ENCODE measurements at regions not wholly inside any gene's neighbourhood (a gene's known extent, or its start where the extent isn't known, plus 50 kb on each side); places are given as distances from the start of the nearest gene placed in this dataset.
"Not testable (repeated sequence)": the region's sequence is repeated elsewhere in the genome, so short reads cannot be mapped to it uniquely, and the experiment has no call there.

GRCh38 chr22:22977479-22978200 is 90.0 kb downstream of the IGLL5 start:
- DNase-seq: no peak

GRCh38 chr22:22978637-22979036 is 91.0 kb downstream of the IGLL5 start:
- no peak for DNase-seq

DNA sequence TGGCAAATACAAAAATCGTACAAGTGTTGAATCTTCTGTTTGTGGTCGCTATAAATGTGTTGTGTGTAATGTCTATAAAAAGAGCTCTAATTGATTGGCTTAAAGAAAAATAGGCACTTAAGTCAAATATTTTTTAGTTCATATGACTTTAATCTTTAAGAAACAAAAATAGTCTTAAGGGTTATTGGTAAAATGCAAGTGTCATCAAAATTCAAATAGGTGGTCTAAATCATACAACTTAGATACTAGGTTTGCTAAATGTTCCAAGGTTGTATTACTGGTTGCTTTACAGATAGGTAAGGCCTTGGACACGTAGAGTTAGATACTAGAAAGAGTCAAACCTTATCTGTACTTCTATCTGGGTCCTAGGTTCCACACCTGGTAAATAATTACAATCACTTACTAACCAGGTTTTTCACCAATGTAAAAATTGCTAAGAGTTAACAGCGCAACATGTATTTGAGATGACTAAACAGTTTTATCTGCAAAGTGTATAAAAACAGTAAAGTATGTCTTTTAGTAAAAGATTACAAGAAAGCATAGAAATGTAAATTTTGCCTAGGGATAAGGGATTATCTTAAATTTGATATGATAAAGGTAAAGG is 91.1 kb upstream of the GNAZ start:
- no peak for DNase-seq

GRCh38 chr22:22979954-22980353 is 90.4 kb upstream of the GNAZ start:
- no peak for DNase-seq

DNA sequence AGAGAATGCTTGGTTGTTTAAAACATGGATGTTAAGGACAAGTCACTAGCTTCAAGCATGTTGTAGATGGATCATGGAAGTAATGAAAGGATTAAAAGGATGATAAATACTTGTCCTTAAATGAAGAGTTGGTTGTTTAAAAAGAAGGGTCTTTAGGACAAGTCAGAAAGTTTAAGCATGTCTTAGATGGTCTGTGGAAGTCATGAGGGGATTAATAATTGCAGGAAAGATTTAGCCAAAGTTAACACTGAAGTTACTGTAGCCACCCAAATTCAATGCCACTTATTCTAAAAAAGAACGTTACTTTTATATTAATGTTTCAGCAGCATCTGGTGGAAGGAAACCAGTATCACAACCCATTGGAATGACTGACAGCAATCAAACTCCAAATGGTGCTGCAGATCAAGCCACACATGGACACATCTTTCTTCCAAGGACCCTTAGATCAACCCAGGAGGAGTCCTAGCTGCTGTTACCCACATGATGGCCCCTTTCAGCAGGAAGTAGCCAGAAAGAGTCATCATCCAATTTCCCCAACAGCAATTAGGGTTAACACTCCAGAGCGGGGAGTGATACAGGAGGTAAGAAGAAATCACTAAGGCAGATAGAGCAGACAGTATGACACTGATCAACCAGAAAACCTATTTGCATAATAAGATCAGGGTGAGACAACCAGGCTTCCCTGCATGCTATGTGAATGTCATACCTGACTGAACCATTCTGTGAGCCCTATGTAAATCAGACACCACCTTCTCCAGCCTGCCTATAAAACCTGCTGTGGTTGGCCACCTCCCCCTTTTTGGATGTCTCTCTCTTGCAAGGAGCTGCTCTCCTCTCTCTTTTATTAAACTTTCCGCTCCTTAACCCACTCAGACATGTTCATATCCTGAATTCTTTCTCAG is 88.4 kb upstream of the GNAZ start:
- no peak for DNase-seq

DNA sequence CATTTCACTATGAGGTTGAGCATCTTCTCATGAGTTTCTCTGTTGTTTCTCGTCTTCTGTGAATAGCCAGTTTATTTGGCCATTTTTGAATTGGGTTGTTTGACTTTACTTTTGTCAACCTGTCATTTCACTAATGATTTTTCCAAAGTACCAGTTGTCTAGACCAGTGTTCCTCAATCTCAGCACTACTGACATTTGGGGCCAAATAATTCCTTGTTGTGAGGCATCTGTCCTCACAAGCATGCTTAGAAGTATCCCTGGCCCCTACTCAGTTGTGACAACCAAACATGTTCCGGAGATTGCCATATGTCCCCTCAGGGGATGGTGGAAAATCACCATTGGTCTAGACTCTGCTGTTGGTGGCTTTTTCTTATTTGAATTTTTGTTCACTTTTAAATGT is 87.7 kb upstream of the GNAZ start:
- no peak for DNase-seq

DNA sequence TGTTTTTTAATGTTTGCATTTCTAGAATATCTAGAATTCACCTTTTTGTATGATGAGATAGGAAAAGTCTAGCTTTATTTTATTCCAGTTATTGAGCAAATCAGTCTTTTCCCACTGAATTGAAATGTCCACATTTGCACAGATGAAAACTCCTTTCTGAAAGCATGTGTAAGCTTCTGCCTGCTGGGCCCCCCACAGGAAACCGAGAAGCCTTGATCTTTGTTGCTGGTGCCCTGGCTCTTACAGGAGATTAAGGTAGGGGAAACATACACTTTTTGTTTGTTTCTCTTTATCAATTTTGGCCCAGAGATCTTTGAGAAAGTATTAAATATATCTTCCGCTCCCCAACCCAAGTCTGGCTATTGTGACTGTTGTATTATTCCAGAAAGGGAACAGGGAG is 87.2 kb upstream of the GNAZ start:
- no peak for DNase-seq

GRCh38 chr22:22983816-22984215 is 86.5 kb upstream of the GNAZ start:
- DNase-seq: no peak

DNA sequence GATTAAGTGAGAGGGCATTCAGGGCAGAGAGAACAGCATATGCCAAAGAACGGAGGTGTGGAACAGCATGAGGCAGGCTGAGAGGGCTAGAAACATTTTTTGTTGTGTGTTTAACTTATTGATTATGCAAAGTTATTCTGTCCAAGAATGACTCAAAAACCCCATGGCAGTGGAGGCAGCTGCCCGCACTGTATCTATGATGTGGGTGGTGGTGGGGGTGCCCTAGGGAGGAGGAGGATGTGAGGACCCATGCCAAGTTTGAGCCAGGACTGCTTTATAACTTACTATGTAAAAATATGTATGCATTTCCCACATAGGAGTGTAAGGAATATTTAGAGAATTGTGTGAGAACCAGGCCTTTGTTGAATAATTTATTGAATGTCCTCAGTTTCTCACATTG is 85.4 kb upstream of the GNAZ start:
- no peak for DNase-seq

- no peak for DNase-seq
Observed at GRCh38 chr22:22986008-22986407, 84.3 kb upstream of the GNAZ start.

GRCh38 chr22:22986640-22987039 is 83.7 kb upstream of the GNAZ start:
- no peak for DNase-seq

GRCh38 chr22:22988150-22988549 is 82.2 kb upstream of the GNAZ start:
- DNase-seq: no peak

DNA sequence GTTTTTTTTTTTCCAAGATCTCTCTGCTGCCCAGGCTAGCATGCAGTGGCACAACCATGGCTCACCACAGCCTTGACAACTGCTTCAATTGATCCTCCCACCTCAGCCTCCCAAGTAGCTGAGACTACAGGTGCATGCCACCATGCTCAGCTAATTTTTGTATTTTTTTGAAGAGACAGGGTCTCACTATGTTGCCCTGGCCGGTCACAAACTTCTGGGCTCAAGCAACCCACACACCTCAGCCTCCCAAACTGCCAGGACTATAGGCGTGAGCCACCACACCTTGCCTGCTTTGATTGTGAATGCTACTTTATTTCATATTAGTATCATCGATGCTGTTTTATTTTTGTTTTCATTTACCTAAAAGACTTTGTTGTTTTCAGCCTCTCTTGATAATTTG is 81.5 kb upstream of the GNAZ start:
- DNase-seq: no peak

- no peak for DNase-seq
Observed at GRCh38 chr22:22989856-22990255, 80.5 kb upstream of the GNAZ start.

DNA sequence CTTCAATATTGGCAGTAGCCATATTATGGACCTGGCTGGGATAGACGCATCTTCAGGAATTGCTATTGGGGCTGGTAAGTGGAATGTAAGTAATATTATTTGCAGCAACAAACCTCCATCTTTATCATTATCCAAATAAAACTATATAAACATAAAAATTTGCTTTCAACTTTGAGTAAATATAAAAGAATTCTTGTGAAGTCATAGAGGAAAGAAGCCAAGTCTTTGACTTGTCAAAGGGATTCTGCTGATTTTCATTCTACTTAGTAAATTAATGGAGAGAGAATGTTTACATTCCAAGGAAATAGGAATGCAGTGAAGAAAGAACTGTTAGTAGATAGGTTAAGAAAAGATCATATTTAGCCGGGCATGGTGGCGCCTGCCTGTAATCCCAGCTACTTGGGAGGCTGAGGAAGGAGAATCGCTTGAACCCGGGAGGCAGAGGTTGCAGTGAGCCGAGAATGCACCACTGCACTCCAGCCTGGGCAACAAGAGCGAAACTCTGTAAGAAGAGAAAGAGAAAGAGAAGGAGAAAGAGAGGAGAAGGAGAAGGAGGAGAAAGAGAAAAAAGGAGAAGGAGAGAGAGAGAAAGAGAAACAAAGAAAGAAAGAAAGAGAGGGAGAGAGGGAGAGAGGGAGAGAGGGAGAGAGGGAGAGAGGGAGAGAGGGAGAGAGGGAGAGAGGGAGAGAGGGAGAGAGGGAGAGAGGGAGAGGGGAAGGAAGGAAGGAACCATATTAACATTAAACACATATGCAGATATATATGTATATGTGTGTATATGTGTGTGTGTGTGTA is 79.4 kb upstream of the GNAZ start:
- DNase-seq: not testable (repeated sequence)

DNA sequence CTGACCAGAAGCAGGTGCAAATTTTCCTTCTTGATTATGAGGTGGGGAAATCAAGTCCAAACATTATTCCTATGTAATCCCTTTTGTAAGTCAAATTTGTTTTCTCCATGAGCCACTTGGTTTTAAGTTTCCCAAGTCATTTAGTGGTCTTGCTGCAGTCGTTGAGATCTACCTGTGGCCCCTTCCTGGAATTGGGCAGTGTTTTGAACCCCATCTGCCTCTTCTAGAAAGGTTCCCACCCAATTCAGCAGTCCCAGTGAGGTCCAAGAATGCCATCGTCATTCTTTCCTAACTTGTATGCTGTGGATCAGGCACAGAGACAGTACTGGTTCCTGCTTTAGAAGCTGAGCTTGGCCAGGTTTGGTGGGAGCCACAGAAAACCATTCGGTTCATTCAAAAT is 77.8 kb upstream of the GNAZ start:
- DNase-seq: no peak

- DNase-seq: no peak
Observed at GRCh38 chr22:22993184-22993583, 77.1 kb upstream of the GNAZ start.

GRCh38 chr22:22995166-22995565 is 75.2 kb upstream of the GNAZ start:
- no peak for DNase-seq

- no peak for DNase-seq
Observed at GRCh38 chr22:22996511-22997261, 73.6 kb upstream of the GNAZ start.

DNA sequence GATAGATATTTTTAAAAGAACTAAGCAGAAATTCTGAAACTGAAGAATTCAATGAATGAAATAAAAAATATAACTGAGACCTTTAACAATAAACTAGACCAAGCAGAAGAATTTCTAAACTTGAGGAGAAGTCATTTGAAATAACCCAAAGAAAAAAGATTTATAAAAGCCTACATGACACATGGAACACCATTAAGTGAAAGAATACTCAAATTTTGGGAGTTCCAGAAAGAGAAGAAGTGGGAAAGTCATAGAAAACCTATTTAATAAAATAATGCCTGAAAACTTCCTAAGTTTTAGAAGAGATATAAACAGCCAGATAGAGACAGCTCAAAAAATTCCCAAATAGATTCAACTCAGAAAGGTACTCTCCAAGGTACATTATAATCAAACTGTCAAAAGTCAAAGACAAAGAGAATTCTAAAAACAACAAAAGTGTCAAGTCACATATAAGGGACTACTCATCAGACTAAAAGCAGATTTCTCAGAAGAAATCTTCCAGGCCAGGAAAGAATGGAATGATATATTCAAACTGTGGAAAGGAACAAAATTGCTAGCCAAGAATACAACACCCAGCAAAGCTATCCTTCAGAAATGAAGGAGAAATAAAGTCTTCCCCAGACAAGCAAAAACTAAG is 72.9 kb upstream of the GNAZ start:
- no peak for DNase-seq

DNA sequence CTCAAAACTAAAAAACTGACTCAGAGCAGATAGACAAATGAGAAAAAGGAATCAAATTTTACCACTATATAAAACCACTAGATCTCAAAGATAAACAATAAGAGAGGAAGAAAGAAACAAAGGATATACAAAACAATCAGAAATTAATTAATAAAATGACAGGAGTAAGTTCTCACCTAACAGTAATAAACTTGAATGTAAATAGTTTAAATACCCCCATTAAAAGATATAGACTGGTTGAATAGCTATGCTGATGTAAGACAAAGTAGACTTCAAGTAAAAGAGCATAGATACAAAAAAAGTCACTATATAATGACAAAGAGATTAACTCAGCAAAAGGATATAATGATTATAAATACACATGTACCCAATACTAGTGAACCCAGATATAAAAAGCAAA is 72.3 kb upstream of the GNAZ start:
- DNase-seq: no peak

- DNase-seq: no peak
Observed at GRCh38 chr22:22999523-22999922, 70.8 kb upstream of the GNAZ start.

Data from activated naive CD4-positive, alpha-beta T cell treated with anti-CD3 and anti-CD28 coated beads, Interleukin-2, amount 50 U/mL, for 16 hours (primary cell).